NCI-H187 treated with DMSO at 0.1 percent for 48 hours (cell line): ENCODE measurements at regions not wholly inside any gene's neighbourhood (a gene's known extent, or its start where the extent isn't known, plus 50 kb on each side); places are given as distances from the start of the nearest gene placed in this dataset.
A peak's percentile ranks its signal among the peaks of the same experiment; 100 is the strongest.
"Not testable (repeated sequence)": the region's sequence is repeated elsewhere in the genome, so short reads cannot be mapped to it uniquely, and the experiment has no call there.

Experiments used
- DNase-seq: peaks from one replicate; lab custom pipeline; 2025; lab: John Stamatoyannopoulos, UW

GRCh38 chr11:21625982-21626381 lies 566.9 kb upstream of the ANO5 start:
- no peak for DNase-seq

- DNase-seq: no peak
Observed at GRCh38 chr11:21628641-21629040, 564.2 kb upstream of the ANO5 start.

GRCh38 chr11:21630934-21631478 lies 561.9 kb upstream of the ANO5 start:
- DNase-seq: no peak

DNA sequence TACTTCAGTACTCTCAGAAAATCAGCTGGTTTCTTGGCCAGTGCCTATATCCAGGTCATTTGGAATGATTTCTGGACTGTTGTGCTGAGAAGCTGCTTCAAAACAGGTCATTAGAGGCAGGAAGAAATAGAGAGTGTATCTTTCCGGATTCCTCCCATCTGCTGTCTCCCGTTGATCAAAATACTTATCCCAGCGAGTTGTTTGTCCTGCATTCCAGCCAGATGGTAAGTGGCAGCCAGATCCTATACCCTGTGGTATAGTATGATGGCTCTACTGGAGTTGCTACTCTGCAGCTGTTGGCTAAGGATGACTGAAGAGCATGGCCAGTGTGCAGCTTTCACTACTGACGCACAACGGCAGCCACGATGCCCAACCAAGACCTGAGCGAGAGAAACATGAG lies 560.9 kb upstream of the ANO5 start:
- DNase-seq: no peak

DNA sequence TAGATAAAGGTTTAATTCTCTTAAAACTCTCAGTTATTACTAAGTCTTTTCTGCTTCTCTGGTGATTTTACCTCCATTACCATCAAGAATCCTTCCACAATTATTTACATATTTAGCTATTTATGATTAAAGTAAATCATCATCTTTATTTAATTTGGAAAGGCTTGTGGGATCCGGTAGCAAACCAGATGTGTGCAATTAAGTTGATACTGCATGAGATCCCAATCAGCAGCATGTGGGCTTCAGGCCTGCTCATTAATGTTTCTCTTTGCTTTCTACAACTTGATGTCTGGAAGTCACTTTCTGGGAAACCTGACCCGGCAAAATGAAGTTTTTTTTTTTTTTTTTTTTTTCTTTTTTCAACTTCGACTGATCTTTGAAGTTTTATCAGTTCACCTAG lies 558.4 kb upstream of the ANO5 start:
- DNase-seq: no peak

DNA sequence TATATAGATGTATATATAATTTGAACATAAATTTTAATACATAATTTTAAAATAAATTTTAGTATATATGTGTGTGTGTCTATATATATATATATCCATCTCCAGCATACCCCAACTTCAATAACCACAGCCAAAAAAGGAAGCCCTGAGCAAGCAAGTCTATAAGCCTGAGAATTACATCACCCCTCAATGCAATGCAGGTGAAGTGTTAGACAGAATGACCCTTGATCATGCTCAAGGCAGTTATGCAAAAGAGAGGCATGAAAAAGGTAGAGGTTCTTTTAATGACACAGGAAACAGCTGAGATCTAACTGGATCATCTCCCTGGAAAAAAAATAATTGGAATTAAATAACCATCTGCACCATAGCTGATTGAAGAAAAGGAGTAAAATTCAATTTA lies 557.9 kb upstream of the ANO5 start:
- no peak for DNase-seq

DNA sequence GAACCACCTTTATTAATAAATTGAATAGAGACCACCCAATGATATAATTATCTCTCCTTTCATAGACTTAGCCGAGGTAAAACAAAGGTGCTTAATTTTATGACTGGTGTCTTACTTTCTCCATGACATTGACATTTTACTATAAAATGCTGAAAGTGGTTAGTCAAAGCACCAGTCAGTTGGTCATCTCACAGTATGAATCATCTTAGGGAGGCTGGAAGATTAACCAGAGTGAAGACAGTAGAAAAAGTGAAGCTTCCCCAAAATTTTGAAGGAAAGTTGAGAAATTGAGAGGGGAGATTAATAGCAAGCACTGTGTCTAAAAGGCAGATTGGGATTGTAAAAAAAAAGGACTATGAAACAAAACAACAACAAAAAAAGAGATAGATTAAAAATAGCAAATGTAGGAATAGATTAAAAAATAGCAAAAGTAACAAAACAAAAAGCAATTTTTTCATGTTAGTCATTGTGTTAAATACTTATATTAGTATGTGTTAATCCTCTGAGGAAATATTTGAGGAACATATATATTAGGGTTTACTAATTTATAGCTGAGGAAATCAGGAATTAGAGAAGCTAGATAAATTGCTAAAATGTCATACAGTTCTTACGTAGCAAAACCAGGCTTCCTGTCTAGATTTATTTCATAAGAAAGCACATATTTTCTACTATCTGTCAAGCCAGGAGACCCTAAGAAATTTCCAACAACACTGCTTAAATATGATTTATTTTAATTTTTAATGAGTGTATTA lies 557.3 kb upstream of the ANO5 start:
- no peak for DNase-seq

DNA sequence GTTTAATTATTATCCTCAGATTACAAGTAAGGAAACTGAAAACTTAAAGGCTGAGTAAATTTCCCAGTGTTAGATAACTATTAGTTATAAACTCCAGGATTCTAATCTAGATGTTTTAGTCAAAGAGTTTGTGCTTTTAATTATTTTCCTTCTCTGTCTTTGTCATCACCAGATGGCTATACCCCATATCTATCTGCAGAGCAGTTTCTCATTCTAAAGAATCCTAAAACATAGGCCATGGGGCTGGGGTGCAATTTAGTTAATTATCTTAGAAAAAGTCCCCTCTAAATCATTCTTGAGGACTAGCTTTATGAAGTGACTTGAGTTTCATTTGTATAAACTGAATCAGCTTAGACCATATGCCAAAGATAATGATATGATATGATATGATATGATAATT lies 556.3 kb upstream of the ANO5 start:
- no peak for DNase-seq

GRCh38 chr11:21640491-21640890 lies 552.4 kb upstream of the ANO5 start:
- DNase-seq: no peak

DNA sequence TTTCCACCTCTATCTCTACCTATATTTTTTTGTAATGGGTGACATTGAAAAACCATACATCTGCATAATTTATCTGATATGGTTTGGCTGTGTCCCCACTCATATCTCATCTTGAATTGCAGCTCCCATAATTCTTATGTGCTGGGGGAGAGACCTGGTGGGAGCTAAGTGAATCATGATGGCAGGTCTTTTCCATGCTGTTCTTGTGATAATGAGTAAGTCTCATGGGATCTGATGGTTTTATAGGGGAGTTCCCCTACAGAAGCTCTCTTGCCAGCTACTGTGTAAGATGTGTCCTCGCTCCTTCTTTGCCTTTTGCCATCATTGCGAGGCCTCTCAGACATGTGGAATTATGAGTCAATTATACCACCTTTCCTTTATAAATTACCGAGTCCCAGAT lies 551.0 kb upstream of the ANO5 start:
- DNase-seq: no peak

GRCh38 chr11:21646351-21646750 lies 546.5 kb upstream of the ANO5 start:
- peak; percentile 42 for DNase-seq

DNA sequence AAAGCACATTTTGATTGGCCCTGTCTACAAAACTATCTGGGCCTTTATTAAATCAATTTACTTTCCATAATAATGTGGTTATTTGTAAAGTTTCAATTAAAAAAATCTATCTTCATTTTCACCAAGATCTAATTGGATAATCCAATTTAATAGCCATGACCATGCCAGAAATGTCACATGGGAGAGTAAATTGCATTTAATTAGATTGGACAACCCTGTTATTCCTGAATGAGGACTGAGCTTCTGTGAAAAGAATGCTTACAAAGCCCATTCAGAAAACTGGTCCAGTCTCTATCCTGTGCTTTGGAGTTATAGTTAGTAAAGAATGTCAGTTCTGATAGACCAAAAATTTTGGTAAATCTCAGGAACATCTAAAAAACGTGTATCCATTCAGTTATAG lies 541.9 kb upstream of the ANO5 start:
- DNase-seq: no peak

GRCh38 chr11:21653951-21654421 lies 538.9 kb upstream of the ANO5 start:
- DNase-seq: peak; percentile 96

DNA sequence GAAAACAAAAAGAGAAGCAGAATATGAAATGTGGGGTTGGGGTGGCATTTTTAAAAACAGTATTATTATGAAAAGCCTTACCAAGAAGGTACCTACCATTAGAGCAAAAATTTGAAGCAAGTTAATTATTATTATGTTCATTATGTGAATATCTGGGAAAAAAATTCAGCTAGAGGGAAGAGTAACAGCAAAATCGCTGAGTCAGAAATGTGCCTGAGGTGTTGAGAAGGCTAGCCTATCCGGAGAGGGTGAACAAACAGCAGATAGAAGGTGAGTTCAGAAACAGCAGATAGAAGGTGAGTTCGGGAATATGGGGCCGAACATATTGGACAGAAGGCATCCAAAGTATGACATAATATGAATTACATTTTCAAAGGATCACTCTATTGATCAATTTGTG lies 536.8 kb upstream of the ANO5 start:
- no peak for DNase-seq

GRCh38 chr11:21658654-21659193 lies 534.2 kb upstream of the ANO5 start:
- DNase-seq: no peak

GRCh38 chr11:21659377-21659776 lies 533.5 kb upstream of the ANO5 start:
- not testable (repeated sequence) for DNase-seq

GRCh38 chr11:21659961-21660360 lies 532.9 kb upstream of the ANO5 start:
- no peak for DNase-seq

- DNase-seq: no peak
Observed at GRCh38 chr11:21675049-21675616, 517.8 kb upstream of the ANO5 start.

GRCh38 chr11:21687643-21688042 lies 505.2 kb upstream of the ANO5 start:
- no peak for DNase-seq

- no peak for DNase-seq
Observed at GRCh38 chr11:21704539-21704938, 488.3 kb upstream of the ANO5 start.

DNA sequence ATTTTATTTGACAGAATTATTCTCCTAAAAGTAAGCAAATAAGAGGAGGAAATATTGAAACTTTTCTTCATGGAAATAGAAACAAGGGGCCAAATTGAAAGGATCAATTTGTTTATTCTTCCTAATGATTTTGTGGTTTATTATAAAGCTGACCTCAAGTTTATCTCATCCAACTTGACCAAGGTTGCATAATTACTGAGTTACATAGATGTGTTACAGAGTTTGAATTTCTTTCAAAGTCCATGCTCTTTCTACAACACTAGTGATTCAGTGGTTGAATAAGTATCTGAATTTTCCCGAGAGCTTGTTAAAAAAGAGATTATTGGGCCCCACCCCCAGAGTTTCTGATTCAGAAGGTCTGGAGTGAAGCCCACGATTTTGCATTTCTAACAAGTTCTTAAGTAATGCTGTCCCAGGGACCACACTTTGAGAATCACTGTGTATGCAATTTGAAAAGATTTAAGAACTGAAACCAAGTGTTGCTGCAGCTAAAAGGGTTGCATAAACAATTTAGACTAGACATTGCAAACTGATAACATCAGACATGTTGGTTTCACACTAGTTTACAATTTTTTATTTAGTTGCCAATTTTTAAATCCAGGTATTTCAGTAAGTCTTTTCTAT lies 485.7 kb upstream of the ANO5 start:
- DNase-seq: no peak

DNA sequence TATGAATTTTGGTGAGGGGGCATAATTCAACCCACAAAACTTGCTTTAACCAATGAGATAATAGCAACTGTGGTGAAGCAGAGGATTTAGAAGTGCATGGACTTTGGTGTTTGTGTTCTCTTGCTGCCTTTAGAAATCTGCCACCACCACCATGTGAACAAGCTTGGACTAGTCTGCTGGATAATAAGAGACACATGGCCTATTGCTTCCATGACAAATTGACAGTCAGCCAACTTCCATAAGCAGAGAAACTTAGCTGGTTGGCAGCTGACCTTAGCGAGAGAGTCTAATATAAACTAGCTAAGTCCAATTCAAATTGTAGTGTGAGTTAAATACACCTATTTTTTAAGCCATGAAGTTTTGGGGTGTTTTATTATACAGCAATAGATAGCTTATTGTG lies 482.1 kb upstream of the ANO5 start:
- no peak for DNase-seq

GRCh38 chr11:21711341-21711740 lies 481.5 kb upstream of the ANO5 start:
- no peak for DNase-seq
